Osteocyte (in vitro differentiated cells): ENCODE measurements at regions not wholly inside any gene's neighbourhood (a gene's known extent, or its start where the extent isn't known, plus 50 kb on each side); places are given as distances from the start of the nearest gene placed in this dataset.
"Not testable (repeated sequence)": the region's sequence is repeated elsewhere in the genome, so short reads cannot be mapped to it uniquely, and the experiment has no call there.

Experiments
- DNase-seq: peaks from one replicate; pipeline ENCODE4 v3.0.0; 2021; ENCODE audit warnings: mixed read lengths; ENCODE audit not compliant: unreplicated experiment; ENCODE audit errors: extremely low spot score
- H3K27ac Mint-ChIP-seq: one replicate; pipeline ENCODE4 v1.8.0; 2021; ENCODE audit warnings: mild to moderate bottlenecking, mixed read lengths; ENCODE audit not compliant: unreplicated experiment
- H3K27me3 Mint-ChIP-seq: one replicate; pipeline ENCODE4 v1.8.0; 2021; ENCODE audit warnings: mixed read lengths; ENCODE audit not compliant: unreplicated experiment
- H3K36me3 Mint-ChIP-seq: one replicate; pipeline ENCODE4 v1.8.0; 2021; ENCODE audit warnings: mixed read lengths; ENCODE audit not compliant: unreplicated experiment
- H3K4me1 Mint-ChIP-seq: one replicate; pipeline ENCODE4 v1.8.0; 2021; ENCODE audit warnings: mixed read lengths; ENCODE audit not compliant: unreplicated experiment
- H3K4me3 Mint-ChIP-seq: one replicate; pipeline ENCODE4 v1.8.0; 2021; ENCODE audit warnings: mild to moderate bottlenecking, moderate library complexity, mixed read lengths; ENCODE audit not compliant: unreplicated experiment
- H3K9me3 Mint-ChIP-seq: one replicate; pipeline ENCODE4 v1.8.0; 2021; ENCODE audit warnings: mixed read lengths; ENCODE audit not compliant: unreplicated experiment
- CTCF ChIP-seq: fragments of 200-600 bp; sonication (generic); IDR thresholded peaks from 2 replicates; pipeline ENCODE4 v1.5.0; 2021; ENCODE audit warnings: antibody characterized with exemption, mild to moderate bottlenecking, moderate library complexity

GRCh38 chr20:24850176-24850575 is 98.9 kb upstream of the CST7 start:
- Mint-ChIP-seq H3K4me1 (no peaks in the 10 kb centered on the region), H3K27me3 (peaks cover 9% of the 10 kb centered on the region), H3K4me3 (no peak overlapping the region), H3K27ac (no peak overlapping the region), H3K9me3 (peaks cover 20% of the 10 kb centered on the region), H3K36me3 (no peaks in the 10 kb centered on the region)
- no peak for TF ChIP-seq CTCF
- peak; percentile 62 for DNase-seq

GRCh38 chr20:24851346-24852019 is 97.6 kb upstream of the CST7 start:
- H3K27ac Mint-ChIP-seq, result no peak overlapping the region

GRCh38 chr20:24853916-24854315 is 95.2 kb upstream of the CST7 start:
- Mint-ChIP-seq H3K36me3 (no peaks in the 10 kb centered on the region), H3K27me3 (peaks cover 4% of the 10 kb centered on the region)
- TF ChIP-seq CTCF, result no peak

More at GRCh38 chr20:24851346-24852019, 97.6 kb upstream of the CST7 start:
- H3K4me1 Mint-ChIP-seq, result no peaks in the 10 kb centered on the region
- DNase-seq, result no peak
- no peak for TF ChIP-seq CTCF
- H3K27me3 Mint-ChIP-seq, result peaks cover 4% of the 10 kb centered on the region
- no peak overlapping the region for H3K4me3 Mint-ChIP-seq
- H3K36me3 Mint-ChIP-seq, result no peaks in the 10 kb centered on the region
- H3K9me3 Mint-ChIP-seq, result peaks cover 14% of the 10 kb centered on the region

GRCh38 chr20:24855848-24856247 is 93.2 kb upstream of the CST7 start:
- TF ChIP-seq CTCF, result no peak
- Mint-ChIP-seq H3K36me3 (no peaks in the 10 kb centered on the region), H3K4me3 (no peak overlapping the region), H3K9me3 (peaks cover 18% of the 10 kb centered on the region), H3K27ac (no peak overlapping the region), H3K4me1 (no peaks in the 10 kb centered on the region), H3K27me3 (no peaks in the 10 kb centered on the region)
- no peak for DNase-seq

More at GRCh38 chr20:24853916-24854315, 95.2 kb upstream of the CST7 start:
- no peaks in the 10 kb centered on the region for H3K4me1 Mint-ChIP-seq
- no peak for DNase-seq
- H3K9me3 Mint-ChIP-seq, result peaks cover 8% of the 10 kb centered on the region
- no peak overlapping the region for H3K4me3 Mint-ChIP-seq
- H3K27ac Mint-ChIP-seq, result no peak overlapping the region

GRCh38 chr20:24858500-24858899 is 90.6 kb upstream of the CST7 start:
- H3K27me3 Mint-ChIP-seq, H3K36me3 Mint-ChIP-seq, H3K27ac Mint-ChIP-seq, H3K4me3 Mint-ChIP-seq, DNase-seq, H3K4me1 Mint-ChIP-seq: not testable (repeated sequence)
- H3K9me3 Mint-ChIP-seq, result peaks cover 18% of the 10 kb centered on the region
